WTC11 (cell line): ENCODE measurements at regions not wholly inside any gene's neighbourhood (a gene's known extent, or its start where the extent isn't known, plus 50 kb on each side); places are given as distances from the start of the nearest gene placed in this dataset.
"Not testable (repeated sequence)": the region's sequence is repeated elsewhere in the genome, so short reads cannot be mapped to it uniquely, and the experiment has no call there.

Source experiments
- ATAC-seq: fragments of 200-7000 bp; cut with Tn5 transposase; 2 replicates; pipeline ENCODE4 v1.10.0; 2021; ENCODE audit warnings: mild to moderate bottlenecking, moderate library complexity
- CTCF ChIA-PET: fragments of 300-600 bp; sonication (Branson Sonifier 250); formaldehyde crosslinking; loops from one replicate; lab custom pipeline; 2021; ENCODE audit warnings: antibody characterized with exemption; lab: Charles Lee
- POLR2A ChIA-PET: fragments of 350-600 bp; sonication (Branson Sonifier 250); formaldehyde crosslinking; loops from one replicate; lab custom pipeline; 2021; ENCODE audit warnings: antibody characterized with exemption; lab: Charles Lee
- DNase-seq: peaks from one replicate; pipeline ENCODE4 v3.0.0; 2021; ENCODE audit warnings: low spot score
- H3K27ac Mint-ChIP-seq: 2 replicates; pipeline ENCODE4 v1.8.0; 2021; ENCODE audit warnings: mixed read lengths
- H3K27me3 Mint-ChIP-seq: 2 replicates; pipeline ENCODE4 v1.8.0; 2021; ENCODE audit warnings: low read depth, mild to moderate bottlenecking, moderate library complexity, mixed read lengths
- H3K36me3 Mint-ChIP-seq: 2 replicates; pipeline ENCODE4 v1.8.0; 2021; ENCODE audit warnings: mixed read lengths
- H3K4me1 Mint-ChIP-seq: 2 replicates; pipeline ENCODE4 v1.8.0; 2022; ENCODE audit warnings: mixed read lengths
- H3K4me3 Mint-ChIP-seq: 2 replicates; pipeline ENCODE4 v1.8.0; 2021; ENCODE audit warnings: mild to moderate bottlenecking, moderate library complexity, mixed read lengths
- H3K9me3 Mint-ChIP-seq: 2 replicates; pipeline ENCODE4 v1.8.0; 2021; ENCODE audit warnings: mixed read lengths
- CREB1 ChIP-seq: sonication (generic); formaldehyde crosslinking; IDR thresholded peaks from 2 replicates; pipeline ENCODE4 v1.8.0; 2023; ENCODE audit warnings: mild to moderate bottlenecking, missing genetic modification reagents
- CREM ChIP-seq: sonication (generic); formaldehyde crosslinking; IDR thresholded peaks from 2 replicates; pipeline ENCODE4 v1.8.1; 2022; ENCODE audit warnings: mild to moderate bottlenecking, missing genetic modification reagents, moderate library complexity
- EMX1 ChIP-seq: fragments of 250-450 bp; sonication (Bioruptor Pico); IDR thresholded peaks from 2 replicates; pipeline ENCODE4 v1.8.0; 2021; ENCODE audit warnings: mild to moderate bottlenecking
- ERG ChIP-seq: fragments of 250-450 bp; sonication (Bioruptor Pico); IDR thresholded peaks from 2 replicates; pipeline ENCODE4 v1.8.0; 2021; ENCODE audit warnings: mild to moderate bottlenecking
- GABPB1 ChIP-seq: sonication (generic); formaldehyde crosslinking; IDR thresholded peaks from 2 replicates; pipeline ENCODE4 v1.8.1; 2023; ENCODE audit warnings: mild to moderate bottlenecking, missing genetic modification reagents
- GTF2I ChIP-seq: fragments of 250-450 bp; sonication (Bioruptor Pico); conservative IDR thresholded peaks from 2 replicates; pipeline ENCODE4 v1.4.0; 2021; ENCODE audit warnings: mild to moderate bottlenecking
- JAZF1 ChIP-seq: fragments of 250-450 bp; sonication (Bioruptor Pico); IDR thresholded peaks from 2 replicates; pipeline ENCODE4 v1.9.0; 2021; ENCODE audit warnings: moderate library complexity, mild to moderate bottlenecking, inconsistent platforms
- JUN ChIP-seq: sonication (generic); formaldehyde crosslinking; IDR thresholded peaks from 2 replicates; pipeline ENCODE4 v1.8.0; 2023; ENCODE audit warnings: mild to moderate bottlenecking, missing genetic modification reagents
- MXD4 ChIP-seq: fragments of 250-450 bp; sonication (Bioruptor Pico); IDR thresholded peaks from 2 replicates; pipeline ENCODE4 v1.8.0; 2021; ENCODE audit warnings: mild to moderate bottlenecking, moderate library complexity, borderline replicate concordance
- NFE2L1 ChIP-seq: sonication (generic); formaldehyde crosslinking; IDR thresholded peaks from 2 replicates; pipeline ENCODE4 v1.8.1; 2023; ENCODE audit warnings: missing genetic modification reagents
- PRRX2 ChIP-seq: fragments of 250-450 bp; sonication (Bioruptor Pico); IDR thresholded peaks from 2 replicates; pipeline ENCODE4 v1.8.0; 2021; ENCODE audit warnings: mild to moderate bottlenecking
- SP1 ChIP-seq: sonication (generic); formaldehyde crosslinking; conservative IDR thresholded peaks from 2 replicates; pipeline ENCODE4 v1.8.1; 2022; ENCODE audit warnings: missing genetic modification reagents
- TP53 ChIP-seq: sonication (generic); formaldehyde crosslinking; IDR thresholded peaks from 2 replicates; pipeline ENCODE4 v1.8.1; 2023; ENCODE audit warnings: mild to moderate bottlenecking, missing genetic modification reagents
- USF1 ChIP-seq: sonication (generic); formaldehyde crosslinking; IDR thresholded peaks from 2 replicates; pipeline ENCODE4 v1.8.0; 2022; ENCODE audit warnings: mild to moderate bottlenecking, missing genetic modification reagents
- ZNF121 ChIP-seq: sonication (generic); formaldehyde crosslinking; IDR thresholded peaks from 2 replicates; pipeline ENCODE4 v1.8.0; 2023; ENCODE audit warnings: missing genetic modification reagents
- ZNF219 ChIP-seq: sonication (generic); formaldehyde crosslinking; IDR thresholded peaks from 2 replicates; pipeline ENCODE4 v1.8.0; 2023; ENCODE audit warnings: missing genetic modification reagents, mild to moderate bottlenecking, borderline replicate concordance
- TF ChIP-seq, protein P1 (sequence below): sonication (generic); formaldehyde crosslinking; IDR thresholded peaks from 2 replicates; pipeline ENCODE4 v1.8.1; 2023; ENCODE audit warnings: mild to moderate bottlenecking, missing genetic modification reagents
- TF ChIP-seq, protein P2 (sequence below): sonication (generic); formaldehyde crosslinking; IDR thresholded peaks from 2 replicates; pipeline ENCODE4 v1.8.1; 2023; ENCODE audit warnings: mild to moderate bottlenecking, missing genetic modification reagents, moderate library complexity
- TF ChIP-seq, protein P3 (sequence below): sonication (generic); formaldehyde crosslinking; IDR thresholded peaks from 2 replicates; pipeline ENCODE4 v1.8.1; 2023; ENCODE audit warnings: mild to moderate bottlenecking, missing genetic modification reagents, moderate library complexity

DNA sequence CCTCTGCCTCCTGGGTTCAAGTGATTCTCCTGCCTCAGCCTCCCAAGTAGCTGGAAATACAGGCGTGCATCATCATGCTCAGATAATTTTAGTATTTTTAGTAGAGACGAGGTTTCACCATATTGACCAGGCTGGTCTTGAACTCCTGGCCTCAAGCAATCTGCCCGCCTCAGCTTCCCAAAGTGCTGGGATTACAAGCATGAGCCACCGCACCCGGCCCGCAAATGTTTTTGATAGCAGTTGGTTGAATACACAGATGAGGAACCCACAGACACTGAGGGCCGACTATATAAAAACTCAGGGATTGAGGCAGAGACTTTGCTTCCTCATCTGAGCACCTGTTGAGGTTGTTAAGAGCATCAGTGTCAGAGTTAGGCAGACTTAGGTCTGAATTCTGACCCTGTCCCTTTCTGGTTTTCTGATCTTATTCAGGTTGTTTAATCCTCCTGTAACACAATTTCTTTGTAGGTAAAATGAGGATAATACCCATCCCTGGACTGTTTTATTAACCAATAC is 84.7 kb downstream of the ZFP36L2 start:
- CTCF ChIA-PET: interaction anchor here (0.7 kb wide), 1 partner anchor 39 kb away, joined by 3 read pairs; no protein-coding TSS in a partner anchor
- POLR2A ChIA-PET, DNase-seq, ATAC-seq, H3K36me3 Mint-ChIP-seq, H3K27ac Mint-ChIP-seq, H3K4me3 Mint-ChIP-seq, H3K27me3 Mint-ChIP-seq, H3K9me3 Mint-ChIP-seq: not testable (repeated sequence)
- peaks cover 31% of the 10 kb centered on the region for H3K4me1 Mint-ChIP-seq

DNA sequence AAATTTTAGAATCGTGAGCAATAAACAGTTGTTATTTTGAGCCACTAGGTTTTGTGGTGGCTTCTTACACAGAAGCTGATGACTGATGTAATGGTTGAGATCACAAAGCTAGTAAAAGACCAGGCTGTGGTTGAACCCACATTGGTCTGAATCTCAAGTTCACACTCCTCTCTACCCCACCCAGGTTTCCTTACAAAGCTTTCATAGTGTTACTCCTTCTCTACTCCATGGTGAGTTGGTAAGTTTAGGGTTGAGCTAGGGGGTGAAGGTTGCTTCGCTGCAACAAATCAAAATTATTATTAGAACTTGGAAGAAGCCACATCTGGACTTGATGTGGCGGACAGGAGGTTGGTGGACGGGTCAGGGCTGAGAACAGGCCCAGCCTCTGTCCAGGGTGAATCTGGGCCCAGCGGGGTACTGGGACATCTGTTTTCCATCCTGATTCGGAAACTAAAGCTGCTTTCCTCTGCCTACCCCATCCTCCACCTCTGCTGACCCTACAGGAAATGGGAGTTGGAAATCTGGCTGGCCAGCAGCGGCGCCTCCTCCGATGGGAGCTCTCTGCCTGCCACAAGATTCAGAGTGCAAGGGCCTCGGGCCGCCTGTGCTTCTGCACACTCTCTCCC is 86.3 kb downstream of the ZFP36L2 start:
- Mint-ChIP-seq H3K27ac (peak overlapping the region; percentile 33; the same call in 1 of the 2 replicates), H3K4me1 (peaks cover 35% of the 10 kb centered on the region), H3K4me3 (no peak overlapping the region), H3K9me3 (0 out of 2 replicates have a peak, but pooled peaks cover 3% of the 10 kb centered on the region), H3K27me3 (no peaks in the 10 kb centered on the region), H3K36me3 (no peaks in the 10 kb centered on the region)
- ATAC-seq (peak; percentile 28), DNase-seq (no peak)
- TF ChIP-seq NFE2L1 (CRISPR knock-in tag) (no peak), GTF2I (no peak), ERG (CRISPR knock-in tag) (no peak), SP1 (CRISPR knock-in tag) (no peak), ZNF219 (CRISPR knock-in tag) (no peak), JUN (CRISPR knock-in tag) (no peak), JAZF1 (CRISPR knock-in tag) (no peak), CREB1 (CRISPR knock-in tag) (no peak), TP53 (CRISPR knock-in tag) (no peak), GABPB1 (no peak), EMX1 (CRISPR knock-in tag) (no peak)
- TF ChIP-seq, protein P1, sequence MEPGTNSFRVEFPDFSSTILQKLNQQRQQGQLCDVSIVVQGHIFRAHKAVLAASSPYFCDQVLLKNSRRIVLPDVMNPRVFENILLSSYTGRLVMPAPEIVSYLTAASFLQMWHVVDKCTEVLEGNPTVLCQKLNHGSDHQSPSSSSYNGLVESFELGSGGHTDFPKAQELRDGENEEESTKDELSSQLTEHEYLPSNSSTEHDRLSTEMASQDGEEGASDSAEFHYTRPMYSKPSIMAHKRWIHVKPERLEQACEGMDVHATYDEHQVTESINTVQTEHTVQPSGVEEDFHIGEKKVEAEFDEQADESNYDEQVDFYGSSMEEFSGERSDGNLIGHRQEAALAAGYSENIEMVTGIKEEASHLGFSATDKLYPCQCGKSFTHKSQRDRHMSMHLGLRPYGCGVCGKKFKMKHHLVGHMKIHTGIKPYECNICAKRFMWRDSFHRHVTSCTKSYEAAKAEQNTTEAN (CRISPR knock-in tag): no peak
- TF ChIP-seq, protein P2, sequence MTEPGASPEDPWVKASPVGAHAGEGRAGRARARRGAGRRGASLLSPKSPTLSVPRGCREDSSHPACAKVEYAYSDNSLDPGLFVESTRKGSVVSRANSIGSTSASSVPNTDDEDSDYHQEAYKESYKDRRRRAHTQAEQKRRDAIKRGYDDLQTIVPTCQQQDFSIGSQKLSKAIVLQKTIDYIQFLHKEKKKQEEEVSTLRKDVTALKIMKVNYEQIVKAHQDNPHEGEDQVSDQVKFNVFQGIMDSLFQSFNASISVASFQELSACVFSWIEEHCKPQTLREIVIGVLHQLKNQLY (CRISPR knock-in tag): no peak
- ChIA-PET CTCF (interaction anchor here (0.7 to 1.9 kb wide), 20 partner anchors 8 to 496 kb away, joined by 3 to 11 read pairs (median 4); no protein-coding TSS in a partner anchor), POLR2A (interaction anchor here (1.1 kb wide), 1 partner anchor 21 kb away, joined by 3 read pairs; no protein-coding TSS in a partner anchor)

DNA sequence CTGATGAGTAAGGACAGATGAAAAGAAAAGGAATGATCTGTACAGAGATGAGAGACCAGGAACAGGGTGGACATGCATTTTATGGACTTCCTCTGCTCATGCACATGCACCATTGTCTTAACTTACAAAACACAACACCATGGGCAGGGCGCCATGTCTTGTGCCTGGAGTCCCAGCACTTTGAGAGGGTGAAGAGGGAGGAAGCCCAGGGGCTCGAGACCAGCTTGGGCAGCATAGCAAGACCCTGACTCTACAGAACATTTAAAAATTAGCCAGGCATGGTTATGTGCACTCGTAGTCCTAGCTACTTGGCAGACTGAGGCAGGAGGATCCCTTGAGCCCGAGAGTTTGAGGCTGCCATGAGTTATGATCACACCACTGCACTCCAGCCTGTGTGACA is 86.9 kb downstream of the ZFP36L2 start:
- no peak for ATAC-seq
- no peak overlapping the region for H3K4me3 Mint-ChIP-seq
- CTCF ChIA-PET: interaction anchor here (0.7 to 1.9 kb wide), 12 partner anchors 10 to 497 kb away, joined by 3 to 6 read pairs (median 4); no protein-coding TSS in a partner anchor
- POLR2A ChIA-PET: no interaction called here
- no peak for DNase-seq
- H3K9me3 Mint-ChIP-seq: 0 out of 2 replicates have a peak, but pooled peaks cover 3% of the 10 kb centered on the region
- H3K4me1 Mint-ChIP-seq: peaks cover 35% of the 10 kb centered on the region
- TF ChIP-seq CREM (CRISPR knock-in tag) (no peak), ZNF121 (CRISPR knock-in tag) (0 out of 2 replicates have a peak, but pooled peaks have one; percentile 14)
- TF ChIP-seq, all 79 proteins: peak for 1
- 0 out of 2 replicates have a peak overlapping the region, but pooled peaks have one; percentile 4 for H3K27ac Mint-ChIP-seq
- H3K36me3 Mint-ChIP-seq: no peaks in the 10 kb centered on the region
- no peaks in the 10 kb centered on the region for H3K27me3 Mint-ChIP-seq

GRCh38 chr2:43138441-43138840 is 88.0 kb downstream of the ZFP36L2 start:
- Mint-ChIP-seq H3K9me3 (0 out of 2 replicates have a peak, but pooled peaks cover 3% of the 10 kb centered on the region), H3K27ac (no peak overlapping the region)
- ATAC-seq: no peak
- POLR2A ChIA-PET: no interaction called here
- no peak for TF ChIP-seq CREB1 (CRISPR knock-in tag)
- TF ChIP-seq USF1 (CRISPR knock-in tag): 0 out of 2 replicates have a peak, but pooled peaks have one; percentile 31
- no peak for TF ChIP-seq GABPB1
- no peak for TF ChIP-seq ERG (CRISPR knock-in tag)
- TF ChIP-seq PRRX2 (CRISPR knock-in tag): no peak
- TF ChIP-seq, protein P3, sequence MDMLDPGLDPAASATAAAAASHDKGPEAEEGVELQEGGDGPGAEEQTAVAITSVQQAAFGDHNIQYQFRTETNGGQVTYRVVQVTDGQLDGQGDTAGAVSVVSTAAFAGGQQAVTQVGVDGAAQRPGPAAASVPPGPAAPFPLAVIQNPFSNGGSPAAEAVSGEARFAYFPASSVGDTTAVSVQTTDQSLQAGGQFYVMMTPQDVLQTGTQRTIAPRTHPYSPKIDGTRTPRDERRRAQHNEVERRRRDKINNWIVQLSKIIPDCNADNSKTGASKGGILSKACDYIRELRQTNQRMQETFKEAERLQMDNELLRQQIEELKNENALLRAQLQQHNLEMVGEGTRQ (CRISPR knock-in tag): peak; percentile 71
- TF ChIP-seq MXD4: no peak
- TF ChIP-seq, all 79 proteins: peak for 2
- H3K27me3 Mint-ChIP-seq: no peaks in the 10 kb centered on the region
- H3K36me3 Mint-ChIP-seq: no peaks in the 10 kb centered on the region
- peaks cover 42% of the 10 kb centered on the region for H3K4me1 Mint-ChIP-seq
- DNase-seq: no peak
- CTCF ChIA-PET: interaction anchor here (0.6 kb wide), 1 partner anchor 133 kb away, joined by 3 read pairs; no protein-coding TSS in a partner anchor
- H3K4me3 Mint-ChIP-seq: no peak overlapping the region
